COLO829 (cell line): ENCODE measurements at regions not wholly inside any gene's neighbourhood (a gene's known extent, or its start where the extent isn't known, plus 50 kb on each side); places are given as distances from the start of the nearest gene placed in this dataset.
"Not testable (repeated sequence)": the region's sequence is repeated elsewhere in the genome, so short reads cannot be mapped to it uniquely, and the experiment has no call there.

Experiments used
- DNase-seq: peaks from one replicate; pipeline ENCODE4 v3.0.0; 2012; ENCODE audit warnings: low spot score

DNA sequence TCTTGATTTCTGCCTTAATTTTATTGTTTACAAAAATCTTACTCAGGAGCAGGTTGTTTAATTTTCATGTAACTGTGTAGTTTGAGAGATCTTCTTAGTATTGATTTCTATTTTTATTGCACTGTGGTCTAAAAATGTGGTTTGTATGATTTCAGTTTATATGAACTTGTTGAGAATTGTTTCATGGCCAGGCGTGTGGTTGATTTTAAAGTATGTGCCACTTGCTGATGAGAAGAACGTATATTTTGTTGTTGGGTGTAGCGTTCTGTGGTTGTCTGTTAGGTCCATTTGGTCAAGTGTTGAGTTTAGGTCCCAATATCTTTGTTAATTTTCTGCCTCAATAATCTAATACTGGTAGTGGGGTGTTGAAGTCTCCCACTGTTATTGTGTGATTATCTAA is 996.8 kb downstream of the PCDH19 start:
- no peak for DNase-seq

DNA sequence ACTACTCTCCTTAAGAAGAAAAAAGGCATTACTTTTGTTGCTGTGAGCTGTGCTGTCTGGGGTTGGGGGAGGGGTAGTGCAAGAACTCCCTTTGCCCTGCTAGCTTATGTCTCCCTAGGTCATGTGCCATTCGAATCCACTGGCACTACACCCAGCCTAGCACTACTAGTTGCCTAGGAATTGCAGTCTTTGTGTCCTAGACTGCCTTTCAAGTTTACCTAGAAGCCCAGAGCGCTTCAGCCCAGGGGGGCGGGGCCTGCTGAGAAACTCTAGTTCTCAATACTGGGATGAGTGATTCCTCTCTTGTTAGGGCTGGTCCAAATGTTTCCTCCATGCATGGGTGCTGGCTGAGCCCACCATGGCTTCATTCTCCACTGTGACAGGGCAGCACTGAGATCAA is 1011.5 kb downstream of the PCDH19 start:
- no peak for DNase-seq

- DNase-seq, result no peak
Measured at GRCh38 chrX:99397879-99398278, 1012.2 kb downstream of the PCDH19 start.

GRCh38 chrX:99394456-99394855 is 1015.6 kb downstream of the PCDH19 start:
- no peak for DNase-seq

DNA sequence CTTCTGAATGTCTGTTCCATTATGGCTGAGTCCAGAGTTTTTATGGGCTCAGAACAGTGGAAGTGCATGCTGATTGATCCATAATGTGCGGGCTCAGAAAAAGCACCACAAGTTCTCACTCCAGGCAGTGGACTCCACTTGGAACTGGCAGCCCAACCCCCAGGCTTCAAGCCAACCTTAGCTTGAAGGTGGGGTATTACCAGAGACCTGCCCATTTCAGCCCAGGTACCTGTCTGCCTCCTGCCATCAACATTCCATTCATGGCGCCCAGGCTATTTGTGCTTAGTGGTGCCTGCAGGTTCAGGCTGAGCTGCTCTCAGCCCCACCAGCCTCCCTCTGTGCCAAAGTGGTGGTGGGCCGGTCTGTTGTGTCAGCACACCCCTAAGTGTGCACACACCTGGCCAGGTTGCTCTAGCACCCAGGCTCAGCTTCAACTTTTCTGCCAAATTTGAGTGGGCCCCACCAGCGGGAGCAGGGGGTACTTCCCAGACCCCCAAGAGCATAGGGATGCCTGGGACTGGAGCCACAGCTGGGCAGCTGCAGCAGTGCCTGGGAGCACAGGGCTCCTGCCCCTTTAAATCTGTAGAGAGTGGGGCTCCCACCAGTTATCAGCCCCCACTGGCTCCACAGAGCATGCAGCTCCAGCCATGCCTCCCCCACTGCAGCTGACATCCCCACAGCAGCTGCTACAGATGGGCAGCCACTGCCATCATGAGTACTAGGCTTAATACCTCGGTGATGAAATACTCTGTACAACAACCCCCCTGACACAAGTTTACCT is 1025.3 kb downstream of the PCDH19 start:
- DNase-seq, result no peak

- no peak for DNase-seq
Measured at GRCh38 chrX:99383786-99384185, 1026.3 kb downstream of the PCDH19 start.

DNA sequence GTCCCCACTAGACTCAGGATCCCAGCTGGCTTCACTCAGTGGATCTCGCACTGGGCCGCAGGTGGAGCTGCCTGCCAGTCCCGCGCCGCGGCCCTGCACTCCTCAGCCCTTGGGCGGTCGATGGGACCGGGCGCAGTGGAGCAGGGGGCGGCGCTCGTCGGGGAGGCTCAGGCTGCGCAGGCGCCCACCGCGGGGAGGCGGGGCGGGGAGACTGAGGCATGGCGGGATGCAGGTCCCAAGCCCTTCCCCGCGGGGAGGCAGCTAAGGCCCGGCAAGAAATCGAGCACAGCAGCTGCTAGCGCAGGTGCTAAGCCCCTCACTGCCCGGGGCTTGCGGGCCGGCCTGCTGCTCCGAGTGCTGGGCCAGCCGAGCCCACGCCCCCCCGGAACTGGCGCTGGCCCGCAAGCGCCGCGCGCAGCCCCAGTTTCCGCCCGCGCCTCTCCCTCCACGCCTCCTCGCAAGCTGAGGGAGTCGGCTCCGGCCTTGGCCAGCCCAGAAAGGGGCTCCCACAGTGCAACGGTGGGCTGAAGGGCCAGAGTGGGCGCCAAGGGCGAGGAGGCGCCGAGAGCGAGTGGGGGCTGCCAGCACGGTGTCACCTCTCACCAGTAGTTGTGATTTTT is 1038.0 kb downstream of the PCDH19 start:
- no peak for DNase-seq

DNA sequence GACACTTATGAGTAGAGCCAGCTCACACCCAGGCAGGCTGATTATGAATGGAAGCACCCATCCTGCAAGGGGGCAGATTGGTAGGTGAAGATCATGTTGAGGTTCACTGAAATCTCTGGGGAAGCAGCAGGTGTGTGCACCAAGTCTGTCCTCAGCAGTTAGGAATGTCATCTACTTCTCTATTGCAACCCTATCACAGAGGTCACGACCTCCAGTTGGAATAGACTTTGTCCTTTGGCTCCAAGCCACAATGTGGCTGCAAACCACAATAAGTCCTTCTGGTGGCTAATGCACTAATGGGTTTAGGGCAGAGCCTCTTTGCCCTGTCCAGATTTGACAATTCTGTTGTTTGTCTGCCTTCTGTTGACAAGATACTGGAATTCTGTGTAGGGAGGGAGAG is 1056.7 kb downstream of the PCDH19 start:
- no peak for DNase-seq

GRCh38 chrX:99348256-99348655 is 1061.8 kb downstream of the PCDH19 start:
- no peak for DNase-seq

DNA sequence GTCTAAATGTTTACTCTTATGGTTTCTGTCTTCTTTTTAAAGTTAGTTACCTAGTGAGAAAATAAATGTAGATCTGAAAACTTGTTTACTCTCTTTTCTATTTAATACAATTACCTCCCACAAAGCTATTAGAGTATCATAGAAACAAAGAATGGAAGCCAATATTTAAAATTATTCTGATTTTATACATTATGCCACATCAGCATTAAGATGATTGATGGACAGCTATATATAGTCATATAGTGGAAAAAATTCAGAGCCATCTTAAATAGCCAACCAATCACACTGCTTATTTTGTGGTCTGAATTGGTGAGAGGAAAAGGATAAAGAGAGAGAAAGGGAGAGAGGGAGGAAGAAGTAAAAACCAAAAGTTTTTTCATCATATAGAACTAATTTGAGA is 1101.8 kb downstream of the PCDH19 start:
- DNase-seq, result no peak

DNA sequence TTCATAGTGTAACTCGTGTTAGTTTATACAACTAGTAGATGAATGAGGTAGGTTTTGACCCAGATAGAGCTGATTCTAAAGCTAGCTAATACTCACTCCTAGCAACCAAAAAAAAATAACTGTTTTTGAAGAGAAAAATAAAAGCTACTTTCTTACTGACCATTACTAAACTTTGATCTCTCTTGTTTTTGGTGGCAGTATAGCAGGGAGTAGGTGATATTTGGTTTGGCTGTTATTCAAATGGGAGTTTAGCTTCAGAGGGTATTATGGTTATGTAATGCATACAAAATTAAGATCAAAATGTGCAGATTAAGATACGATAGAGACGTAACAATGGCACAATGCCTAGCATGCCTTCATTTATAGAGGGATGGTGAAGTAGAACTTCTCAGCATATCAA is 1104.5 kb downstream of the PCDH19 start:
- DNase-seq, result no peak

DNA sequence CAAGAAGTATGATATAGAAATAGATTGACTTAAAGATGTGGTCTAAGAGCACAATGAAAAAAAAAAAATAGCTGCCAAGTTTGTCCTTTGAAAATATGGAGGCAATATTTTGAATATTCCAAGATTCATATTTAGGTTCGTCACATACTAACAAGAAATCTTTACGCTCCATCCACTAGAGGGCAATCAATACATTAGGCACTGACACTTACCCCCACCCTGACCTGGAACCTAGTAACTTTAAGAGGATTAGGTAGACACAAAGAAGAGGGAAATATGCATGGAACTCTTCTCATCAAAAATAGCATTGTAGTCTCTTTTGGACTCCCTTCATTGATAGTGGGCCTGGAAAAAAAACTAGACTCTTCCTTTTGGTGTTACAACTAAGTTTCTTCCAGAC is 1108.1 kb downstream of the PCDH19 start:
- DNase-seq, result no peak

DNA sequence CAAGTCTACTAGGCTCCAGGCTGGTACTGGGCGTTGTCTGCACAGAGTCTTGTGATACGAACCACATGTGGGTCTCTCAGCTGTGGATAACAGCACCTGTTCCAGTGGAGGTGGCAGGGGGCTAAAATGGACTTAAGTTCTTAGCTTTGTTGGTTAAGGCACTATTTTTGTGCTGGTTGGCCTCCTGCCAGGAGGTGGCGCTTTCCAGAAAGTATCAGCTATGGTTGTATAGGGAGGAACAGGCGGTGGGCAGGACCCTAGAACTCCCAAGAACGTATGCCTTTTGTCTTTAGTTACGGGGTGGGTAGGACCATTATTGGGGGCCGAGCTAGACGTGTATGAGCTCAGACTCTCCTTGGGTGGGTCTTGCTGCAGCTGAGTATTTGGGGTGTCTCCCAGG is 1138.4 kb downstream of the PCDH19 start:
- DNase-seq, result no peak

GRCh38 chrX:99266255-99266654 is 1143.8 kb downstream of the PCDH19 start:
- no peak for DNase-seq

DNA sequence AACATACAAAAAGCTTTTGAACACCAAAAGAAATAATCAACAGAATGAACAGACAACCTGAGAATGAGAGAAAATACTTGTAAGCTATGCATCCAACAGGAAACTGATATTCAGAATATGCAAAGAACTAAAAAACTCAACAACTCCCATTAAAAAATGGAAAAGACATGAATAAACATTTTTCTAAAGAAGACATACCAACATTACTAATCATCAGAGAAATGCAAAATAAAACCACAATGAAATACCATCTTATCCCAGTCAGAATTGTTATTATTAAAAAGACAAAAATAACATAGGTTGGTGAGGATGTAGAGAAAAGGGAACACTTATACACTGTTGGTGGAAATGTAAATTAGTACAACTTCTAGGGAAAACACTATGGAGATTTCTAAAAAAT is 1161.9 kb downstream of the PCDH19 start:
- DNase-seq, result no peak

DNA sequence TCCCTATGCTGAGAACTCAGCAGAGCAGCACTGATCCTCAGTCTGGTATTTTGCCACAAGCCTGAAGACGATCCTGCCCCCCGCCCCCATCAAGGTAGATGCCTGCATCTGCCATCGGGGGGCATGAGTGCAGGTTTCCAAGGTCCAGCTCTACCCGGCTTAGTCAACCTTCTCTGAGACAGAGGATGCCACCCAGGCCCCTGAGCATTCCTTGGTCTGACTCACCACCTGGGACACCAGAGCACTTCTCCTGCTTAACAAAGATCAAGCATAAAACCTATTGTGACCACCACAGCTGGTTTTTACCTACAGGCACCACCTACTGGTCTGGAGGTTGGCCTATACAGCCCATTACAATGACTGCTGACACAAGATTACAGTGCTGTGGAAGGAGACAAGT is 1168.1 kb downstream of the PCDH19 start:
- no peak for DNase-seq

GRCh38 chrX:99234384-99234783 is 1175.7 kb downstream of the PCDH19 start:
- DNase-seq, result not testable (repeated sequence)

GRCh38 chrX:99192421-99192820 is 1217.7 kb downstream of the PCDH19 start:
- no peak for DNase-seq

DNA sequence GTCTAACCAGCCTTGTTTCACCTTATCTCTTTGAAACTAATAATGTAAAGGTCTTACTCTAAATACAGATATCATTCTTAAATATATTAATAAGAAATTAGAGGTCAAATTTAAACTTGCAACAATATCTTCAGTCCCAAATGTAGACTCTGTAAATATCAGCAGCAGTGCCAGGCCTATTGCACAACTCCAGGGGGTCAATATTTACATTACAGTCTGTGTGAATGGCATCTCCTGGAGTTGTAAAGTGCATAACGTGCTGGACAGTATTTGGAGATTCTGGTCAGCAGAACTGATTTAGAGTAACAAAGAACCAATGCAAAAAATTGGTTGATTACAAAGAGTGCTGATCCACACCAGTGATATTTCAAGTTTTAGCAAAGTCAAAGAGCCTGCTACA is 1225.9 kb downstream of the PCDH19 start:
- DNase-seq, result no peak

DNA sequence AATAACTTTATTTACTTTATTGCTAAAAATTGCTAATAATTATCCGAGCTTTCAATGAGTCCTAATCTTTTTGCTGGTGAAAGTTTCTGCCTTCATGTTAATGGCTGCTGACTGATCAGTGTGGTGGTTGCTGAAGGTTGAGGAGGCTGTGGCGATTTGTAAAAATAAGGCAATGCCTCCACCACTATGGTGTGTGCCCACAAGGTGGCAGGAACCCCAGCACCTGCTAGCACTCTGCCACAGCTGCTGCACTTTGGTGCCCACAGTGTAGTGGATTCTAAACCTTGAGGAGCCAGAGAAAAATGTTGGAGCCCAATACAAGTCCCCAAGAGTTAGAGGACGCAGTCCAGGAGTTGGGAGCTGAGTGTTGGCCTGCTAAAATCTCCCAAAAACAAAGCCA is 1237.1 kb downstream of the PCDH19 start:
- no peak for DNase-seq

DNA sequence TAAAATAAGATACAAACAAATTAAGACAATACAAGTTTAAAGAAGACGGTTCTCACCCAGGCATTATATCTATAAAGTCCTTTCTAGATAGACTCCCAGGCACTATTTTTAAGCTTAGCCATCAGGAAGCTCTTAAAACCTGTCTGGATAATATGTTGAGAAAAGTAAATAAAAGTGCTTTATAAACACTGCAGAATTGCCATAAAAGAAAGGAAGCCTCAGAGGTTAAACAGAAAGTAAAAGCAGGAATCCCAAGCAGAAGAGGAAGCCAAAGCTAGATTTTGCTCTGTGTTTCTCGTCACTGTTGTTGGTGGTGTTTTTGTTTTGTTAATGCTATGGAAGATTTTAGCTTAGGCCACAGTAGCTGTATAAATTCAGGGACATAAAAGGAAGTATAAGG is 1267.3 kb downstream of the PCDH19 start:
- no peak for DNase-seq

GRCh38 chrX:99137488-99137887 is 1272.6 kb downstream of the PCDH19 start:
- DNase-seq, result no peak

GRCh38 chrX:99117011-99117410 is 1293.1 kb downstream of the PCDH19 start:
- no peak for DNase-seq
